NCI-H1694 treated with DMSO at 0.1 percent for 48 hours (cell line): ENCODE measurements at regions not wholly inside any gene's neighbourhood (a gene's known extent, or its start where the extent isn't known, plus 50 kb on each side); places are given as distances from the start of the nearest gene placed in this dataset.
"Not testable (repeated sequence)": the region's sequence is repeated elsewhere in the genome, so short reads cannot be mapped to it uniquely, and the experiment has no call there.

Experiments used
- DNase-seq: peaks from one replicate; lab custom pipeline; 2025; lab: John Stamatoyannopoulos, UW

GRCh38 chr3:36077320-36077719, 303.0 kb upstream of the STAC start:
- DNase-seq: no peak

- not testable (repeated sequence) for DNase-seq
These were observed 297.3 kb upstream of the STAC start for GRCh38 chr3:36082958-36083357.

- no peak for DNase-seq
These were observed 285.1 kb upstream of the STAC start for GRCh38 chr3:36095238-36095637.

GRCh38 chr3:36097209-36097608, 283.1 kb upstream of the STAC start:
- no peak for DNase-seq

GRCh38 chr3:36114353-36114752, 266.0 kb upstream of the STAC start:
- DNase-seq: no peak

- DNase-seq: no peak
These were observed 256.0 kb upstream of the STAC start for GRCh38 chr3:36124118-36124796.

- no peak for DNase-seq
These were observed 248.1 kb upstream of the STAC start for GRCh38 chr3:36132214-36132613.

GRCh38 chr3:36135863-36136262, 244.4 kb upstream of the STAC start:
- DNase-seq: no peak

GRCh38 chr3:36142746-36143145, 237.6 kb upstream of the STAC start:
- DNase-seq: no peak

GRCh38 chr3:36146404-36146803, 233.9 kb upstream of the STAC start:
- no peak for DNase-seq

- DNase-seq: no peak
These were observed 232.3 kb upstream of the STAC start for GRCh38 chr3:36147934-36148558.

- no peak for DNase-seq
These were observed 230.8 kb upstream of the STAC start for GRCh38 chr3:36149447-36149865.

GRCh38 chr3:36155515-36155914, 224.8 kb upstream of the STAC start:
- DNase-seq: no peak

- no peak for DNase-seq
These were observed 215.9 kb upstream of the STAC start for GRCh38 chr3:36164400-36164799.

- DNase-seq: no peak
These were observed 214.6 kb upstream of the STAC start for GRCh38 chr3:36165509-36166290.

GRCh38 chr3:36166477-36166876, 213.8 kb upstream of the STAC start:
- no peak for DNase-seq

- DNase-seq: no peak
These were observed 207.6 kb upstream of the STAC start for GRCh38 chr3:36172699-36173098.

GRCh38 chr3:36175113-36175812, 205.0 kb upstream of the STAC start:
- no peak for DNase-seq

- no peak for DNase-seq
These were observed 204.3 kb upstream of the STAC start for GRCh38 chr3:36175916-36176461.

- DNase-seq: no peak
These were observed 202.3 kb upstream of the STAC start for GRCh38 chr3:36178018-36178417.

- DNase-seq: no peak
These were observed 198.3 kb upstream of the STAC start for GRCh38 chr3:36182024-36182423.

- DNase-seq: not testable (repeated sequence)
These were observed 193.1 kb upstream of the STAC start for GRCh38 chr3:36187197-36187596.
